Stomach smooth muscle (tissue), 2 donors: ENCODE measurements at regions not wholly inside any gene's neighbourhood (a gene's known extent, or its start where the extent isn't known, plus 50 kb on each side); places are given as distances from the start of the nearest gene placed in this dataset.

Experiments
- H3K27ac ChIP-seq: one replicate; pipeline ENCODE4 v1.7.0; 2013; ENCODE audit warnings: mild to moderate bottlenecking, low read length, inconsistent platforms
- H3K27me3 ChIP-seq, 2 donors: one replicate each; pipeline ENCODE4 v1.7.0; 2013; ENCODE audit warnings: low read length in 2 of 2; ENCODE audit not compliant: insufficient read depth in 2 of 2, control insufficient read depth in 1 of 2
- H3K36me3 ChIP-seq, 2 donors: one replicate each; pipeline ENCODE4 v1.7.0; 2013; ENCODE audit warnings: low read length in 2 of 2; ENCODE audit not compliant: control insufficient read depth in 2 of 2, insufficient read depth in 2 of 2
- H3K4me1 ChIP-seq: one replicate; pipeline ENCODE4 v1.7.0; 2013; ENCODE audit warnings: low read length; ENCODE audit not compliant: control insufficient read depth, insufficient read depth
- H3K4me3 ChIP-seq, 2 donors: one replicate each; pipeline ENCODE4 v1.7.0; 2013; ENCODE audit warnings: low read length in 2 of 2
- H3K9ac ChIP-seq, 2 donors: one replicate each; pipeline ENCODE4 v1.7.0; 2013; ENCODE audit warnings: low read length in 2 of 2, mild to moderate bottlenecking in 1 of 2
- H3K9me3 ChIP-seq, 2 donors: one replicate each; pipeline ENCODE4 v1.7.0; 2013; ENCODE audit warnings: low read length in 2 of 2; ENCODE audit not compliant: control insufficient read depth in 2 of 2
- donor health status: healthy.
- donor health status: Pancreatic carcinoma.

- no peaks in the 10 kb centered on the region for H3K9me3 ChIP-seq
- no peaks in the 10 kb centered on the region for H3K27me3 ChIP-seq
- no peak overlapping the region for H3K27ac ChIP-seq
- no peaks in the 10 kb centered on the region for H3K4me1 ChIP-seq
- no peaks in the 10 kb centered on the region for H3K36me3 ChIP-seq
- H3K4me3 ChIP-seq, result no peak overlapping the region
- no peak overlapping the region for H3K9ac ChIP-seq
Measured at GRCh38 chr10:1858547-1858946, 121.2 kb upstream of the ADARB2 start.

- H3K9ac ChIP-seq, result no peak overlapping the region
- no peaks in the 10 kb centered on the region for H3K27me3 ChIP-seq
- H3K36me3 ChIP-seq, result no peaks in the 10 kb centered on the region
- no peak overlapping the region for H3K27ac ChIP-seq
- no peak overlapping the region for H3K4me3 ChIP-seq
- H3K9me3 ChIP-seq, result no peaks in the 10 kb centered on the region
- H3K4me1 ChIP-seq, result no peaks in the 10 kb centered on the region
Measured at GRCh38 chr10:1858048-1858447, 120.7 kb upstream of the ADARB2 start.

- no peaks in the 10 kb centered on the region for H3K36me3 ChIP-seq
- H3K27ac ChIP-seq, result no peak overlapping the region
- H3K4me1 ChIP-seq, result no peaks in the 10 kb centered on the region
- no peaks in the 10 kb centered on the region for H3K27me3 ChIP-seq
- no peaks in the 10 kb centered on the region for H3K9me3 ChIP-seq
- no peak overlapping the region for H3K9ac ChIP-seq
- no peak overlapping the region for H3K4me3 ChIP-seq
Measured at GRCh38 chr10:1855911-1856310, 118.6 kb upstream of the ADARB2 start.

- H3K9ac ChIP-seq, result no peak overlapping the region
Measured at GRCh38 chr10:1854271-1854670, 116.9 kb upstream of the ADARB2 start.

DNA sequence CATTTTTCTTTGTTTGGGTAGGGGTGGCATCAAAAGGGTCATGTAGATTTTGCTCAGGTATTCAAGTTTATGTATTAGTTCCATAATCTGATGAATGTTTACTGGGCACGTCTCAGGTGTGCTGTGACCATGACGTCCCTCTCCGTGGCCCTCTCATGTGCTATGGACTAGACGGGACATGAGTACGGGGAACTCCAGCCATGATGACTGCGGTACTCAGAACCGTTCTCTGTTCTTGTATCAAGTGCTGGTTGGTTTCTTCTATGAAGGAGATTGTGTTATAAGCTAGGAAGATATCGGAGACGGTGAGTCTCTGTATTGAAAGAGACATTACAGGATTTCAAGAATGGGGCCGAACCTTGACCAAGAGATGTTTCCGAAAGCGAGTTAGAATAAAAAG lies 116.5 kb upstream of the ADARB2 start:
- Histone ChIP-seq H3K27me3 (no peaks in the 10 kb centered on the region), H3K36me3 (no peaks in the 10 kb centered on the region), H3K9me3 (no peaks in the 10 kb centered on the region), H3K9ac (no peak overlapping the region), H3K27ac (no peak overlapping the region), H3K4me3 (no peak overlapping the region), H3K4me1 (no peaks in the 10 kb centered on the region)

More at GRCh38 chr10:1854271-1854670, 116.9 kb upstream of the ADARB2 start:
- no peaks in the 10 kb centered on the region for H3K36me3 ChIP-seq
- H3K4me3 ChIP-seq, result no peak overlapping the region
- H3K27me3 ChIP-seq, result no peaks in the 10 kb centered on the region
- H3K4me1 ChIP-seq, result no peaks in the 10 kb centered on the region
- no peaks in the 10 kb centered on the region for H3K9me3 ChIP-seq
- H3K27ac ChIP-seq, result no peak overlapping the region

GRCh38 chr10:1852841-1853240 lies 115.5 kb upstream of the ADARB2 start:
- no peak overlapping the region for H3K9ac ChIP-seq
- H3K27ac ChIP-seq, result no peak overlapping the region
- no peak overlapping the region for H3K4me3 ChIP-seq
- no peaks in the 10 kb centered on the region for H3K4me1 ChIP-seq
- no peaks in the 10 kb centered on the region for H3K36me3 ChIP-seq
- no peaks in the 10 kb centered on the region for H3K27me3 ChIP-seq
- no peaks in the 10 kb centered on the region for H3K9me3 ChIP-seq

DNA sequence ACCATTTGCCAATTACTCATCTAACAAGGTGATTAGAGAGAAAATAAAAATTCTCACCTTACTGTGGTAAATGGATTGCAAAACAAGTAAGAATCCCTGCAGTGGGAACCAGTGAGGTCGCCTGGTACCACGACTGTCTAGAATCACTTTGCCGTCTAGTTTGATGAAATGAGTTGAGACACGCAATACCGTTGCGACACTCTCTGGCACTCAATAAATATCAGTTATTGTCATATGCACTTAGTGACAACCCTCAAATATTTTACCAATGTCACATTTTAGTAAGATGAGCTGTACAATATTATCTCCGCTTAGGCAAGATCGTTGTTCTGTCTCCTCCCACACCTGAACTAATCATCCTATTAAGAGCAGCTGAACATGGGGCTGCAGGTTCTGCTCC lies 114.4 kb upstream of the ADARB2 start:
- H3K27ac ChIP-seq, result no peak overlapping the region
- H3K9me3 ChIP-seq, result no peaks in the 10 kb centered on the region
- no peaks in the 10 kb centered on the region for H3K27me3 ChIP-seq
- no peaks in the 10 kb centered on the region for H3K36me3 ChIP-seq
- H3K4me3 ChIP-seq, result no peak overlapping the region
- no peaks in the 10 kb centered on the region for H3K4me1 ChIP-seq
- no peak overlapping the region for H3K9ac ChIP-seq

GRCh38 chr10:1850971-1851527 lies 113.7 kb upstream of the ADARB2 start:
- Histone ChIP-seq H3K4me1 (no peaks in the 10 kb centered on the region), H3K36me3 (no peaks in the 10 kb centered on the region), H3K4me3 (no peak overlapping the region)

GRCh38 chr10:1847361-1847760 lies 110.0 kb upstream of the ADARB2 start:
- H3K9ac ChIP-seq, result no peak overlapping the region
- H3K9me3 ChIP-seq, result no peaks in the 10 kb centered on the region
- no peaks in the 10 kb centered on the region for H3K27me3 ChIP-seq
- no peak overlapping the region for H3K4me3 ChIP-seq
- H3K27ac ChIP-seq, result no peak overlapping the region
- no peaks in the 10 kb centered on the region for H3K4me1 ChIP-seq
- no peaks in the 10 kb centered on the region for H3K36me3 ChIP-seq

More at GRCh38 chr10:1850971-1851527, 113.7 kb upstream of the ADARB2 start:
- Histone ChIP-seq H3K9ac (no peak overlapping the region), H3K9me3 (no peaks in the 10 kb centered on the region), H3K27me3 (no peaks in the 10 kb centered on the region), H3K27ac (no peak overlapping the region)

DNA sequence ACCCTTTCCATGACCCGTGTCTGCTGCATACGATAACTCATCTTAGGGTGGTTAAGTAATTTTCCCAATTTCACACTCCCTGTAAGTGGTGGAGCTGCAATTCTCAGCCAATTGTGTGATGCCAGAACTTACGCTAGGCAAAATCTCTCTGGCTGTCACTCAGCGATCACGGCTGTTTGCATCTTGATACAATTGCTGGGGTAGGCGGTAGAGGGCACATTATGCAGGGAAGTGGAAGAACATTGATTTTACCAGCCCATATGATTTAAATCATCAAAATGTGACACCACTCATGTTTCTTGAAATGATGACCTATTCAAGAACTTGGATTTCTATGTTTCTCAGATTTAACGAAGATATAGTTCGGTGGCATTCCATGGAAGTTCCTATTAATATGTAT lies 108.7 kb upstream of the ADARB2 start:
- no peaks in the 10 kb centered on the region for H3K27me3 ChIP-seq
- no peak overlapping the region for H3K9ac ChIP-seq
- no peak overlapping the region for H3K4me3 ChIP-seq
- no peak overlapping the region for H3K27ac ChIP-seq
- no peaks in the 10 kb centered on the region for H3K4me1 ChIP-seq
- no peaks in the 10 kb centered on the region for H3K9me3 ChIP-seq
- no peaks in the 10 kb centered on the region for H3K36me3 ChIP-seq

DNA sequence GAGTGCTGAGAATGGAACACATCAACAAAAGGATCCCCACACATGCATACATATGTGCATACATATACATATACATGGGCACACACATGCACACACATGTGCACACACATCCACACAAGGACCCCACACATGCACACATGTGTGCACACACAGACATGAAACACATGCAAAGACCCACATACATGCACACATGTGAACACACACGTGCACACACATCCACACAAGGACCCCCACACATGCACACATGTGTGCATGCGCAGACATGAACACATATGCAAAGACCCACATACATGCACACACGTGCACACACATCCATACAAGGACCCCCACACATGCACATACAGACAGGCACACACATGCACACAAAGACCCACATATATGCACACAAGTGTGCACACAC lies 104.4 kb upstream of the ADARB2 start:
- no peaks in the 10 kb centered on the region for H3K4me1 ChIP-seq
- H3K27me3 ChIP-seq, result no peaks in the 10 kb centered on the region
- H3K9ac ChIP-seq, result no peak overlapping the region
- H3K36me3 ChIP-seq, result no peaks in the 10 kb centered on the region
- no peaks in the 10 kb centered on the region for H3K9me3 ChIP-seq
- no peak overlapping the region for H3K27ac ChIP-seq
- H3K4me3 ChIP-seq, result no peak overlapping the region
